ENCODE measurements at regions not wholly inside any gene's neighbourhood (a gene's known extent, or its start where the extent isn't known, plus 50 kb on each side); places are given as distances from the start of the nearest gene placed in this dataset.

DNA sequence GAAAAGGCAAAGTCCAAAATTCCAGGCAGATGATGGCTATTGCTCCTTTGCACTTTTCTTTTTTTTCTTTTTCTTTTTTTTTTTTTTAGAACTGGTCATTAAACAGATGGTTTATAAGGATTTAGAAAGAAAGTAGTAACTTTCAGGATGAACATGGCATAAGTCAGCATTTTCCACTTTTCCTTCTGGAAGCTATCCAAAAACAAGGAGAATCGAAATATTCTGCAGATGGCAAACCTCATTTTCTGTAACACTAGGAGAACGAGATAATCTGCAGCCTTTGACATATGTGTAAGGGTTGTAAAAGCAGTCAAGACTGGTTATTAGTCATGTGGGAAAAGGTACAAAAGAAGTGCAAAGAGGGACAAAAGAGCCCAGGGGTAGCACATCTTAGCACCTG lies 69.1 kb upstream of the PUM3 start:
- no peak for DNase-seq

DNA sequence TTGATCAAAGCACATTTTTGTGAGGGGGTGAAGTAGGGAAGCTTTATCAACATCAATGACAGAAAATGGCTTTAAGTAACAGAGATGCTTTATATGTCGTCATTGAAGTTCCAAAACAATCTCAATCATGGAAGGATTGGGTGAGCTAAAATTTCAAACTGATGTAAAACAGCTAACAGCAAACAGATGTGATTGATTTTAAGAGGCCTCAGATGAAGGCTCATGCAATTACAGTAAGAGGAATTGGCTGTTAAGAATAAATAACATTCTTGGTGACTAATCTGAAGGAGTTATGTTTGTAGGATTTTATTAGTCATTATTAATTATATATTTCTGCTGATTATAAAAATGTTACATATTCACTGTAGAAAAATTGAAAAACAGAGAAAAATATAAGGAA lies 63.5 kb upstream of the PUM3 start:
- DNase-seq: no peak

DNA sequence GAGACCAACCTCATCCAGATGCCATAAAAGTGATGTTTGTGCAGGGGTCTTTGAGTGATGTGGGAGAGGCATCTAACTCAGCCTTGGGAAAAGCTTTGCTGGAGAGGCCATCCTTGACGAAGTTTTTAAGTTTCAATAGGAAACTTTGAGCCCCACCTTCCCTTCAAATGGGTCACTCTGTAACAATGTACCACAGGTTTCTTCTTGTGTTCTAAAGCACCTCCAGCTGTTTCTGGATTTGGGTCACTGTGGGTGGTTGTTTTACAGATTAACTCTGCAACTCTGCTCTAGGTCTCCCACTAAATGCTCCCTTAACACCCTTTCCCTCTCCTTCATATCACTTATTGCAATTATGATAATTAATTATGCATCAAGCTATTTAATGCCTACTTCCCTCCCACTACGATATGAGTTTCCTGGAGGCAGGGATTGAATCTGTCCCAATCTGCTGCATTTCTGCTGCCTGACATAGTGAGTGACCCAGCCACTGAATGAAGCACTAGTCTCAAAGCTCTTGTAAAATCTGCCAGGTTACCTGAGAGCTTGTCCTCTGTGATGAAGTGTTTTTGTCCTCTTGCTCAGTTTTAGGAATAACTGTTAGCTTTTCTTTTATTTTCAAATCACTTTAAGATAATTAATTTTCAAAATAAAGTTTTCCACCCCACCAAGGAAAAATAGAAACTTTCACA lies 60.5 kb upstream of the PUM3 start:
- no peak for DNase-seq
